ENCODE measurements at regions not wholly inside any gene's neighbourhood (a gene's known extent, or its start where the extent isn't known, plus 50 kb on each side); places are given as distances from the start of the nearest gene placed in this dataset.
A peak's percentile ranks its signal among the peaks of the same experiment; 100 is the strongest.

DNA sequence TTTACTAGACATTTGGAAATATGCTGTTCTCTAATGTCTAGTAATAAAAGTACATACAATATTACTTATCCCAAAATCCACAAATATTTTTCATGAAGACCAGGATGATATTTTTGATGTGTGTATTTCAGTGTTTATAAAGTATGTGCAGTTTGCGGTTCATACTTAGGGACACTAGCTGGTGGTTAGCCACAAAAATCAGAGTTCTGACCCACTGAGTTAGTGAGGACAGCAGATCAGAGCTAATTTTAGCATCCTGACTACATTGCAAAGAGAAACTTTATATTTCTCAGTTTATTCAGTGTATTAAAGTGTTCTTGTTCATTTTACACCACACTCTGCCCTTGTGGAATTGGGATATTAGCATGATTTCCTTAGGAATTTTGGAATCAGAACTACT is 655.3 kb downstream of the HTR1A start:
- no peak for DNase-seq (ENCODE audit: low read depth)
- TF ChIP-seq, protein P1, sequence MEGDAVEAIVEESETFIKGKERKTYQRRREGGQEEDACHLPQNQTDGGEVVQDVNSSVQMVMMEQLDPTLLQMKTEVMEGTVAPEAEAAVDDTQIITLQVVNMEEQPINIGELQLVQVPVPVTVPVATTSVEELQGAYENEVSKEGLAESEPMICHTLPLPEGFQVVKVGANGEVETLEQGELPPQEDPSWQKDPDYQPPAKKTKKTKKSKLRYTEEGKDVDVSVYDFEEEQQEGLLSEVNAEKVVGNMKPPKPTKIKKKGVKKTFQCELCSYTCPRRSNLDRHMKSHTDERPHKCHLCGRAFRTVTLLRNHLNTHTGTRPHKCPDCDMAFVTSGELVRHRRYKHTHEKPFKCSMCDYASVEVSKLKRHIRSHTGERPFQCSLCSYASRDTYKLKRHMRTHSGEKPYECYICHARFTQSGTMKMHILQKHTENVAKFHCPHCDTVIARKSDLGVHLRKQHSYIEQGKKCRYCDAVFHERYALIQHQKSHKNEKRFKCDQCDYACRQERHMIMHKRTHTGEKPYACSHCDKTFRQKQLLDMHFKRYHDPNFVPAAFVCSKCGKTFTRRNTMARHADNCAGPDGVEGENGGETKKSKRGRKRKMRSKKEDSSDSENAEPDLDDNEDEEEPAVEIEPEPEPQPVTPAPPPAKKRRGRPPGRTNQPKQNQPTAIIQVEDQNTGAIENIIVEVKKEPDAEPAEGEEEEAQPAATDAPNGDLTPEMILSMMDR (conservative IDR thresholded peaks at IDR 0.05; ENCODE audit: control insufficient read depth, insufficient read depth, low read depth, low read length), result no peak
- no peak overlapping the region for H3K4me3 ChIP-seq (ENCODE audit: control insufficient read depth, low read depth, low read length)

DNA sequence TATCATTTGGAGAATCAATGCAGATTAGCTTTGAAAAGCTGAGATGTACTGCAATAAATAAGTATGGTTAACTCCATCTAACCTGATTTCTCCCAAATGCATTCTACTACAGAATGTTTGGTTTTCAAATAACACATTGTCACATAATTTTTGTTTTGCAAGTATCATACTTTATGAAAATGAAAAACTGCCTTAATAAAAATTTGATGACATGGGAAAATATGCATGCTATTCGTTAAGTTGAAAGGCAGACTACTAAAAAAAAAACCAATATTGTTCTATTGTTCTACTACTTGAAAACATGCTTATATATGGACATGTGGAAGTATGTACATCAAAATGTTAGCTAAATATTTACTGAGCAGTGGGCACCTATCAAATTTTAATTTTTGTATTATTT is 668.9 kb downstream of the HTR1A start:
- DNase-seq (ENCODE audit: low read depth), result no peak
- TF ChIP-seq, protein P1 (conservative IDR thresholded peaks at IDR 0.05; ENCODE audit: control insufficient read depth, insufficient read depth, low read depth, low read length), result no peak
- no peak overlapping the region for H3K4me3 ChIP-seq (ENCODE audit: control insufficient read depth, low read depth, low read length)

DNA sequence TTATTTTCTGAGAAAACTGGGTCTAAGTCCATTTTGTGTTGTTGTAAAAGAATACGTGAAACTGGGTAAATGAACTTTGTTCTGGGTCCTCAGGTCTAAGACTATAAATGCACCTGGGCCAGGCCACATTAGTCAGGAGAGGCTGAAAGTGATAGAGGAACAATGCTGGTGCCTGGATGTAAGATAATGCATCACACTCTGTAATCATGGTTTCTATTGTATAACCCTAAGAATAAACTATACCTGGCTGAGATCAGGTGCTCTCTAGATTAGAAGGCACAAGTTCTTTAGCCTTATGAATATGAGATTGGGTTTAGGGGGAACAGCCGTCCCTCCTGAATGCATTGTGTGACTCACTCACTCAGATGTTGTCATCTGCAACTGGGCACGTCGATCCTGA is 675.5 kb downstream of the HTR1A start:
- no peak for DNase-seq (ENCODE audit: low read depth)
- H3K4me3 ChIP-seq (ENCODE audit: control insufficient read depth, low read depth, low read length), result no peak overlapping the region
- TF ChIP-seq, protein P1 (conservative IDR thresholded peaks at IDR 0.05; ENCODE audit: control insufficient read depth, insufficient read depth, low read depth, low read length), result no peak

DNA sequence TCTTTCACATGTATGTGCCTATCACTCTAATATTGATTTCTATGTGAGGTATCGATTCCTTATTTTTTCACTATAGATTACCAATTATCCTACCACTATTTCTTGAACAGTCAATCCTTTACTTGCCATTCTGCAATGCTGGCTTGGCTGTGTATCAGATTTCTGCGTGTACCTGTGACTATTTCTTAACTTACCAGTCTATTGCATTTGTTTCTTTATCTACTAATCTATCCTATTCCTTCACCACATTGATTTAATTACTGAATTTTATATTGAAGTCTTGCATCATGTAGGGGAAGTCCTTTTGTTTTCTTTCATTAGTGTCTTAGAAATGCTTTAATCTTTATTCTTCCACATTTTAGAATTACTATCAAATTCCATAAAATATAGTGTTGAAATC is 684.8 kb downstream of the LRRC70 start:
- TF ChIP-seq, protein P1 (conservative IDR thresholded peaks at IDR 0.05; ENCODE audit: control insufficient read depth, insufficient read depth, low read depth, low read length), result no peak
- DNase-seq (ENCODE audit: low read depth), result peak; percentile 69
- H3K4me3 ChIP-seq (ENCODE audit: control insufficient read depth, low read depth, low read length), result no peak overlapping the region

DNA sequence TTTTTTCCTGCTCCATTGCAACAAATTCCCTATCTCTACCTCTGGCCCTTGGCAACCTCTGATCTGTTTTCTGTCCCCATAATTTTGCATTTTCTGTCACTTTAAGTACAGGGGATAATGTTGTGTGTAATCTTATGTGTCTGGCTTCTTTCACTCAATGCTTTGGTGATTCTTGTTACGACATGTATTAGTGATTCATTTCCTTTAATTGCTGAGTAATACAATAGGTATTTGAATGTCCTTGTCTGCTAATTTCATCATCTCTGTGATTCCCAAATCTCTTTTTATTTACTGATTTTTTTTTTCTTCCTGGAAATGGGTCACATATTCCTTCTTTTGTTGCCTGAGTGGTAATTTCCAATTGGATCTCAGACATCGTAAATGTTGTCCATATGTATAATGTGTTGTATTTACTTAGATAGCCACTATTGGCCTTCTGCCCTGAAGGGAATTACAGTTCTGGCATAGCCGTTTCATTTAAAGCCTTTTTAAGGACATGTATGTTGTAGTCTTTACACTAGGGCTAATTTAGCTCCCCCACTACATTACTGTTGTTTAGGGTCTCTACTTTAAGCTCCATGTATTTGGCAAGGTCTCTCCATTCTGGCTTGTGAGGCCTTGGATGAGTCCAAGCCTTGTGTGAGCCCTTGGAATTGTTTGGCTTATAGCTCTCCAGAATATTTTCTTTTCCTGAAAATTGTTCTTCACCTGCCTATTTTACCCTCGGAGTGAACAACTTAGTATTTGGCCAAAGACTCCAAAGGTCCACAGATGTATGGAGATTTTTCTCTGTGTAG is 683.8 kb downstream of the LRRC70 start:
- peak; percentile 89 for DNase-seq (ENCODE audit: low read depth)
- no peak overlapping the region for H3K4me3 ChIP-seq (ENCODE audit: control insufficient read depth, low read depth, low read length)
- TF ChIP-seq, protein P1 (conservative IDR thresholded peaks at IDR 0.05; ENCODE audit: control insufficient read depth, insufficient read depth, low read depth, low read length), result no peak

DNA sequence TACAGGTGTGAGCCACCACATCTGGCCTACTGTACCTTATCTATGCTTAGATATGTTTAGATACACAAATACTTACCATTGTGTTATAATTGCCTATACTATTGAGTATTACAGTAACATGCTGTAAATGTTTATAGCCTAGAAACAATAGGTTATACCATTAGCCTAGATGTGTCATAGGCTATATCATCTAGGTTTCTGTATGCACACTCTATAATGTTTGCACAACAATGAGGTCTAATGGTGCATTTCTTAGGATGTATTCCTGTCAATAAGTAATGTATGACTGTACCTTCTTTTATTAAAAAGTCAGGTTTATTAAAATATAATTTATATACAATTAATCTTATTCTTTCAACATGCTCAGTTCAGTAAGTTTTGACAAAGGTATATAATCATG is 683.1 kb downstream of the LRRC70 start:
- DNase-seq (ENCODE audit: low read depth), result no peak
- TF ChIP-seq, protein P1 (conservative IDR thresholded peaks at IDR 0.05; ENCODE audit: control insufficient read depth, insufficient read depth, low read depth, low read length), result no peak
- H3K4me3 ChIP-seq (ENCODE audit: control insufficient read depth, low read depth, low read length), result no peak overlapping the region

Measured in fibroblast of mammary gland (primary cell).